ENCODE measurements at regions not wholly inside any gene's neighbourhood (a gene's known extent, or its start where the extent isn't known, plus 50 kb on each side); places are given as distances from the start of the nearest gene placed in this dataset.

DNA sequence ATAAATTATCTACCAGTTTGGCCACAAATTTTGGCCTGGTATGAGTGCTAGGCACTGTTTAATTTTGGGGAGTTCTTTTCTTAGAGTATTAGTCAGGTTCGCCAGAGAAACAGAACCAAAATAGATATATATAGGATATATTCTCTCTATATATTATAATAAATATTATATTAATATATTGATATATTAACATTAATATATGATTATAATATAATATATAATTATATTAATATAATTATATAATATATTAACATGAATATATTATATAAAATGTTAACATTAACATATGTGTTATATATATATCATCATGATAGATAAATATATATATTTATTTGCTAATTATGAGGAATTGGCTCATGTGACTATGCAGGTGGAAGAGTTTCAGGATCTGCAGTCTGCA is 137.8 kb upstream of the CHRNA7 start:
- DNase-seq (ENCODE audit: low read depth) = no peak
- TF ChIP-seq, protein P1, sequence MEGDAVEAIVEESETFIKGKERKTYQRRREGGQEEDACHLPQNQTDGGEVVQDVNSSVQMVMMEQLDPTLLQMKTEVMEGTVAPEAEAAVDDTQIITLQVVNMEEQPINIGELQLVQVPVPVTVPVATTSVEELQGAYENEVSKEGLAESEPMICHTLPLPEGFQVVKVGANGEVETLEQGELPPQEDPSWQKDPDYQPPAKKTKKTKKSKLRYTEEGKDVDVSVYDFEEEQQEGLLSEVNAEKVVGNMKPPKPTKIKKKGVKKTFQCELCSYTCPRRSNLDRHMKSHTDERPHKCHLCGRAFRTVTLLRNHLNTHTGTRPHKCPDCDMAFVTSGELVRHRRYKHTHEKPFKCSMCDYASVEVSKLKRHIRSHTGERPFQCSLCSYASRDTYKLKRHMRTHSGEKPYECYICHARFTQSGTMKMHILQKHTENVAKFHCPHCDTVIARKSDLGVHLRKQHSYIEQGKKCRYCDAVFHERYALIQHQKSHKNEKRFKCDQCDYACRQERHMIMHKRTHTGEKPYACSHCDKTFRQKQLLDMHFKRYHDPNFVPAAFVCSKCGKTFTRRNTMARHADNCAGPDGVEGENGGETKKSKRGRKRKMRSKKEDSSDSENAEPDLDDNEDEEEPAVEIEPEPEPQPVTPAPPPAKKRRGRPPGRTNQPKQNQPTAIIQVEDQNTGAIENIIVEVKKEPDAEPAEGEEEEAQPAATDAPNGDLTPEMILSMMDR (conservative IDR thresholded peaks at IDR 0.05; ENCODE audit: low read depth, low read length) = no peak
- H3K4me3 ChIP-seq (ENCODE audit: low read length) = no peak overlapping the region

GRCh38 chr15:31893780-31894179 is 136.5 kb upstream of the CHRNA7 start:
- TF ChIP-seq, protein P1 (conservative IDR thresholded peaks at IDR 0.05; ENCODE audit: low read depth, low read length) = no peak
- DNase-seq (ENCODE audit: low read depth) = no peak
- no peak overlapping the region for H3K4me3 ChIP-seq (ENCODE audit: low read length)

DNA sequence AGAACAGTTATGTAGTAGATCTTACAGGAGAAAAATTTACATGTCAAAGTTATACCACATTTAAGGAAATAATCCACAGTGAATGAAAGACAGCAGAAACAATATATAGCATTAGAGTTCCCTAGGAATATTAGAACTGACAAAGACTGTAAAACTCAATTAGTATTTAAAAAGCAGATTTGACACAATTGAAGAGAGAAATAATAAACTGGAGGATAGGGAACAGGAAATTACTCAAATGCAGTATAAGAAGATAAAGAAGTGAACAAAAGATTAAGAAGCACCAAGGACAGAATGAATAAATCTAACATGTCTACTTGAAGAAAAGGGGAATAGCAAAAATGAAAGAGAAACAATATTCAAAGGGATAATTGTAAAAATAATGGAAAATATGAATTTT is 132.6 kb upstream of the CHRNA7 start:
- TF ChIP-seq, protein P1 (conservative IDR thresholded peaks at IDR 0.05; ENCODE audit: low read depth, low read length) = no peak
- no peak for DNase-seq (ENCODE audit: low read depth)
- H3K4me3 ChIP-seq (ENCODE audit: low read length) = no peak overlapping the region

- TF ChIP-seq, protein P1 (conservative IDR thresholded peaks at IDR 0.05; ENCODE audit: low read depth, low read length) = no peak
- H3K4me3 ChIP-seq (ENCODE audit: low read length) = no peak overlapping the region
- DNase-seq (ENCODE audit: low read depth) = no peak
Measured at GRCh38 chr15:31901501-31901900, 128.8 kb upstream of the CHRNA7 start.

- no peak overlapping the region for H3K4me3 ChIP-seq (ENCODE audit: low read length)
Measured at GRCh38 chr15:31905054-31905453, 125.3 kb upstream of the CHRNA7 start.

GRCh38 chr15:31925541-31925940 is 104.8 kb upstream of the CHRNA7 start:
- H3K4me3 ChIP-seq (ENCODE audit: low read length) = no peak overlapping the region
- DNase-seq (ENCODE audit: low read depth) = no peak
- TF ChIP-seq, protein P1 (conservative IDR thresholded peaks at IDR 0.05; ENCODE audit: low read depth, low read length) = no peak

More at GRCh38 chr15:31905054-31905453, 125.3 kb upstream of the CHRNA7 start:
- no peak for DNase-seq (ENCODE audit: low read depth)
- TF ChIP-seq, protein P1 (conservative IDR thresholded peaks at IDR 0.05; ENCODE audit: low read depth, low read length) = no peak

- no peak for DNase-seq (ENCODE audit: low read depth)
- TF ChIP-seq, protein P1 (conservative IDR thresholded peaks at IDR 0.05; ENCODE audit: low read depth, low read length) = no peak
- H3K4me3 ChIP-seq (ENCODE audit: low read length) = no peak overlapping the region
Measured at GRCh38 chr15:31930967-31931366, 99.3 kb upstream of the CHRNA7 start.

Data from retinal pigment epithelial cell (primary cell).